Superior temporal gyrus (tissue), 1 donor: ENCODE measurements at regions not wholly inside any gene's neighbourhood (a gene's known extent, or its start where the extent isn't known, plus 50 kb on each side); places are given as distances from the start of the nearest gene placed in this dataset.

Experiments
- DNase-seq: peaks from one replicate; pipeline ENCODE4 v3.0.0-alpha.2; 2016; ENCODE audit errors: extremely low spot score

GRCh38 chr15:39270221-39270855 is 310.5 kb upstream of the THBS1 start:
- DNase-seq = no peak

GRCh38 chr15:39270934-39271333 is 309.9 kb upstream of the THBS1 start:
- no peak for DNase-seq

- no peak for DNase-seq
Observed at GRCh38 chr15:39272901-39273300, 308.0 kb upstream of the THBS1 start.

GRCh38 chr15:39273717-39274411 is 307.0 kb upstream of the THBS1 start:
- DNase-seq = no peak

GRCh38 chr15:39275066-39275465 is 305.8 kb upstream of the THBS1 start:
- no peak for DNase-seq

- DNase-seq = no peak
Observed at GRCh38 chr15:39279311-39279710, 301.6 kb upstream of the THBS1 start.

GRCh38 chr15:39281094-39281493 is 299.8 kb upstream of the THBS1 start:
- no peak for DNase-seq

GRCh38 chr15:39282663-39283208 is 298.1 kb upstream of the THBS1 start:
- DNase-seq = no peak

- DNase-seq = no peak
Observed at GRCh38 chr15:39283531-39283930, 297.3 kb upstream of the THBS1 start.

- no peak for DNase-seq
Observed at GRCh38 chr15:39285071-39285470, 295.8 kb upstream of the THBS1 start.

GRCh38 chr15:39285663-39286062 is 295.2 kb upstream of the THBS1 start:
- DNase-seq = no peak

- no peak for DNase-seq
Observed at GRCh38 chr15:39286706-39287105, 294.2 kb upstream of the THBS1 start.

- no peak for DNase-seq
Observed at GRCh38 chr15:39287322-39288195, 293.3 kb upstream of the THBS1 start.

- no peak for DNase-seq
Observed at GRCh38 chr15:39290711-39291435, 290.0 kb upstream of the THBS1 start.

- no peak for DNase-seq
Observed at GRCh38 chr15:39291690-39292089, 289.2 kb upstream of the THBS1 start.

- no peak for DNase-seq
Observed at GRCh38 chr15:39296955-39297354, 283.9 kb upstream of the THBS1 start.

- DNase-seq = no peak
Observed at GRCh38 chr15:39298271-39298962, 282.5 kb upstream of the THBS1 start.

- DNase-seq = no peak
Observed at GRCh38 chr15:39299486-39300267, 281.2 kb upstream of the THBS1 start.

GRCh38 chr15:39300451-39301153 is 280.3 kb upstream of the THBS1 start:
- no peak for DNase-seq

- no peak for DNase-seq
Observed at GRCh38 chr15:39301589-39301999, 279.3 kb upstream of the THBS1 start.
